Kidney (tissue), 13 donors: ENCODE measurements at regions not wholly inside any gene's neighbourhood (a gene's known extent, or its start where the extent isn't known, plus 50 kb on each side); places are given as distances from the start of the nearest gene placed in this dataset.

Experiments used
- DNase-seq, 5 donors: peaks; one replicate each; pipeline ENCODE4 v3.0.0-alpha.2; 2013 to 2020
- FAIRE-seq: peaks from 2 replicates; lab custom pipeline; 2012; peaks lifted over from hg19 to GRCh38; lab: Jason Lieb, UNC
- H3K27ac ChIP-seq, 2 donors: one replicate each; pipeline ENCODE4 v1.7.0; 2013; ENCODE audit warnings: low read depth in 2 of 2, low read length in 2 of 2, inconsistent platforms in 1 of 2
- H3K27me3 ChIP-seq: one replicate; pipeline ENCODE4 v1.7.1; 2013; ENCODE audit warnings: low read length, inconsistent platforms; ENCODE audit not compliant: control insufficient read depth, insufficient read depth
- H3K36me3 ChIP-seq, 3 donors: one replicate each; pipeline versions ENCODE4 v1.7.0 to v1.7.1; 2013; ENCODE audit warnings: low read length in 3 of 3, control low read depth in 1 of 3, inconsistent platforms in 1 of 3; ENCODE audit not compliant: insufficient read depth in 3 of 3, control insufficient read depth in 2 of 3
- H3K4me1 ChIP-seq, 3 donors: one replicate each; pipeline versions ENCODE4 v1.7.0 to v1.7.1; 2013; ENCODE audit warnings: low read length in 3 of 3, inconsistent platforms in 1 of 3, low read depth in 1 of 3; ENCODE audit not compliant: control insufficient read depth in 2 of 3, insufficient read depth in 2 of 3
- H3K4me3 ChIP-seq, 3 donors: one replicate each; pipeline versions ENCODE4 v1.7.0 to v1.8.1; 2013; ENCODE audit warnings: low read length in 3 of 3, control low read depth in 1 of 3, inconsistent platforms in 1 of 3
- H3K9ac ChIP-seq, 3 donors: one replicate each; pipeline versions ENCODE4 v1.7.0 to v1.7.1; 2013; ENCODE audit warnings: low read length in 3 of 3, control low read depth in 1 of 3, inconsistent platforms in 1 of 3
- H3K9me3 ChIP-seq, 3 donors: one replicate each; pipeline versions ENCODE4 v1.7.0 to v1.7.1; 2013; ENCODE audit warnings: low read length in 3 of 3, control low read depth in 1 of 3, inconsistent platforms in 1 of 3; ENCODE audit not compliant: control insufficient read depth in 2 of 3, insufficient read depth in 1 of 3
- intact Hi-C: fragments of 100-400 bp; cut with DNase I; formaldehyde crosslinking; loops from one replicate; pipeline ENCODE4 v1.11.1; 2022
- TF ChIP-seq, protein P1 (sequence below): IDR thresholded peaks from 3 replicates; pipeline ENCODE4 v1.5.1; 2012; ENCODE audit warnings: mild to moderate bottlenecking, moderate library complexity, borderline replicate concordance; ENCODE audit not compliant: insufficient read depth; ENCODE audit errors: extremely low read depth
- donor health status: control.
- donor health status: control.
- donor health status: control.
- donor health status: control.
- donor health status: control.
- donor health status: DM: yes; HTN: yes; CAD: no.
- donor health status: Normal renal cell carcinoma (clear cell type).

GRCh38 chr5:12624776-12625560 lies 720.7 kb upstream of the CTNND2 start:
- Histone ChIP-seq H3K4me3 (no peak overlapping the region), H3K9me3 (no peaks in the 10 kb centered on the region), H3K27me3 (no peaks in the 10 kb centered on the region), H3K4me1 (no peaks in the 10 kb centered on the region), H3K27ac (no peak overlapping the region), H3K9ac (no peak overlapping the region), H3K36me3 (no peaks in the 10 kb centered on the region)
- intact Hi-C loops = no loop called here
- no peak for DNase-seq
- TF ChIP-seq, protein P1, sequence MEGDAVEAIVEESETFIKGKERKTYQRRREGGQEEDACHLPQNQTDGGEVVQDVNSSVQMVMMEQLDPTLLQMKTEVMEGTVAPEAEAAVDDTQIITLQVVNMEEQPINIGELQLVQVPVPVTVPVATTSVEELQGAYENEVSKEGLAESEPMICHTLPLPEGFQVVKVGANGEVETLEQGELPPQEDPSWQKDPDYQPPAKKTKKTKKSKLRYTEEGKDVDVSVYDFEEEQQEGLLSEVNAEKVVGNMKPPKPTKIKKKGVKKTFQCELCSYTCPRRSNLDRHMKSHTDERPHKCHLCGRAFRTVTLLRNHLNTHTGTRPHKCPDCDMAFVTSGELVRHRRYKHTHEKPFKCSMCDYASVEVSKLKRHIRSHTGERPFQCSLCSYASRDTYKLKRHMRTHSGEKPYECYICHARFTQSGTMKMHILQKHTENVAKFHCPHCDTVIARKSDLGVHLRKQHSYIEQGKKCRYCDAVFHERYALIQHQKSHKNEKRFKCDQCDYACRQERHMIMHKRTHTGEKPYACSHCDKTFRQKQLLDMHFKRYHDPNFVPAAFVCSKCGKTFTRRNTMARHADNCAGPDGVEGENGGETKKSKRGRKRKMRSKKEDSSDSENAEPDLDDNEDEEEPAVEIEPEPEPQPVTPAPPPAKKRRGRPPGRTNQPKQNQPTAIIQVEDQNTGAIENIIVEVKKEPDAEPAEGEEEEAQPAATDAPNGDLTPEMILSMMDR = no peak
- no peak for FAIRE-seq

DNA sequence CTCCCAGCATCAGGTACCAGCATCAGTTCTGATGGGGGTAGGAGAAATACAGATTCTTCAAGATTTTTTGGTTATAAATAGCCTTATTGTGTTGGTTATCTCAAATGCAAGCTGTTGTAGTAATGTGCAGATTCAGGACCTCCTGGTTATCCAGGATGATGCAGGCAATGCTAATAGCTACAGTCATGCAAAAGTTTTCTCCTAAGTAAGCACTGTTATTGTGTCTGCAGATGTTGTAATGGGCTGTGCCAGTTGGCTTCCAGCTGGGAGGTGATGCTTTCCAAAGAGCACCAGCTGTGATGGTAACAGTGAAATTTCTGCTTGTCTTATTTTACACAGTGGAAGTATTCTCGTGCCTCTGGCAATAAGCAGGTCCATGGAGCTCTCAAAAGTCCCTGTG lies 719.2 kb upstream of the CTNND2 start:
- no peaks in the 10 kb centered on the region for H3K4me1 ChIP-seq
- no peaks in the 10 kb centered on the region for H3K27me3 ChIP-seq
- TF ChIP-seq, protein P1 = no peak
- H3K9ac ChIP-seq = no peak overlapping the region
- no peak overlapping the region for H3K4me3 ChIP-seq
- H3K36me3 ChIP-seq = no peaks in the 10 kb centered on the region
- DNase-seq (no peak), FAIRE-seq (no peak)
- no peaks in the 10 kb centered on the region for H3K9me3 ChIP-seq
- intact Hi-C loops = no loop called here
- H3K27ac ChIP-seq = no peak overlapping the region

GRCh38 chr5:12616093-12616492 lies 711.8 kb upstream of the CTNND2 start:
- no peak for DNase-seq
- Histone ChIP-seq H3K4me1 (no peaks in the 10 kb centered on the region), H3K36me3 (no peaks in the 10 kb centered on the region), H3K27ac (no peak overlapping the region), H3K9ac (no peak overlapping the region), H3K4me3 (no peak overlapping the region), H3K9me3 (peaks cover 0 to 6% (median 0%) of the 10 kb centered on the region in 3 donors), H3K27me3 (no peaks in the 10 kb centered on the region)
- TF ChIP-seq, protein P1 = no peak
- FAIRE-seq = no peak
- intact Hi-C loops = no loop called here
